K562 (cell line): ENCODE measurements at regions not wholly inside any gene's neighbourhood (a gene's known extent, or its start where the extent isn't known, plus 50 kb on each side); places are given as distances from the start of the nearest gene placed in this dataset.

Experiments
- ATAC-seq: fragments of 200-7000 bp; cut with Tn5 transposase; 3 replicates; pipeline ENCODE4 v1.9.1; 2020; ENCODE audit warnings: moderate library complexity
- BruUV-seq: library from RNA; stranded (reverse); fragments of 400-500 nt; replicated peaks from 2 replicates; lab custom pipeline; 2021; lab: Mats Ljungman, UMichigan
- CTCF ChIA-PET: fragments of 300-600 bp; formaldehyde crosslinking; extraction: SDS; loops from one replicate; lab custom pipeline; 2021; ENCODE audit warnings: low intra/inter-chr PET ratio; lab: Yijun Ruan, JAX
- POLR2A ChIA-PET: fragments of 300-600, 350-650 bp; sonication (Branson Sonifier 250); formaldehyde crosslinking; extraction: SDS; loops from one replicate; lab custom pipeline; 2021; ENCODE audit warnings: antibody characterized with exemption, inconsistent platforms; lab: Yijun Ruan, JAX
- DNase-seq, 4 experiments: peaks; one replicate each; pipeline versions ENCODE4 v3.0.0 to v3.0.0-alpha.2; 2011 to 2018; ENCODE audit warnings: low spot score in 3 of 4, mixed read lengths in 3 of 4; ENCODE audit errors: extremely low read depth in 1 of 4
- FAIRE-seq: peaks from 2 replicates; lab custom pipeline; 2011; peaks lifted over from hg19 to GRCh38; lab: Jason Lieb, UNC
- H2AFZ ChIP-seq: 2 replicates; pipeline ENCODE4 v1.6.0; 2011; ENCODE audit warnings: low read depth, low read length, control low read depth, inconsistent platforms
- H3K27ac ChIP-seq: fragments of 200-600 bp; 3 replicates; pipeline ENCODE4 v1.8.0; 2011; ENCODE audit warnings: low read depth, mild to moderate bottlenecking, control low read depth, inconsistent platforms, low read length, moderate library complexity, mixed read lengths; ENCODE audit errors: extremely low read depth
- H3K27me3 ChIP-seq, 2 experiments: fragments of 300-600 bp in 1 of 2; 2 replicates in 1 of 2; 3 replicates in 1 of 2; pipeline versions ENCODE4 v1.6.0 to v1.8.0; 2011; ENCODE audit warnings: inconsistent platforms in 2 of 2, low read length in 2 of 2, mild to moderate bottlenecking in 1 of 2, mixed read lengths in 1 of 2, moderate library complexity in 1 of 2; ENCODE audit not compliant: control insufficient read depth in 2 of 2, insufficient read depth in 2 of 2
- H3K36me3 ChIP-seq: fragments of 300-600 bp; 3 replicates; pipeline ENCODE4 v1.8.0; 2011; ENCODE audit warnings: mild to moderate bottlenecking, low read length, inconsistent platforms; ENCODE audit not compliant: control insufficient read depth, insufficient read depth
- H3K4me1 ChIP-seq, 2 experiments: fragments of 200-600 bp in 1 of 2; replicated peaks in 1 of 2; 2 replicates in 1 of 2; 3 replicates in 1 of 2; pipeline versions ENCODE4 v1.5.1 to v1.8.0; 2011; ENCODE audit warnings: inconsistent platforms in 2 of 2, low read length in 2 of 2, mild to moderate bottlenecking in 1 of 2, mixed read lengths in 1 of 2, moderate library complexity in 1 of 2; ENCODE audit not compliant: control insufficient read depth in 2 of 2, insufficient read depth in 2 of 2
- H3K4me2 ChIP-seq: 2 replicates; pipeline ENCODE4 v1.6.1; 2011; ENCODE audit warnings: low read length, control low read depth, inconsistent platforms, mixed read lengths; ENCODE audit not compliant: insufficient read depth
- H3K4me3 ChIP-seq: fragments of 200-600 bp; sonication (generic), shearing (Covaris generic); 2 replicates; pipeline ENCODE4 v1.5.1; 2016; ENCODE audit warnings: control low read depth, inconsistent platforms
- H3K79me2 ChIP-seq: fragments of 200-600 bp; 3 replicates; pipeline ENCODE4 v1.8.0; 2011; ENCODE audit warnings: low read length, inconsistent platforms; ENCODE audit not compliant: control insufficient read depth, insufficient read depth
- H3K9ac ChIP-seq, 2 experiments: 2 replicates each; pipeline versions ENCODE4 v1.6.0 to v1.6.1; 2011; ENCODE audit warnings: low read depth in 2 of 2, low read length in 2 of 2, control low read depth in 1 of 2, inconsistent platforms in 1 of 2, mild to moderate bottlenecking in 1 of 2, mixed read lengths in 1 of 2; ENCODE audit not compliant: insufficient read depth in 1 of 2
- H3K9me1 ChIP-seq: one replicate; pipeline ENCODE4 v1.6.0; 2011; ENCODE audit warnings: inconsistent platforms, mild to moderate bottlenecking, low read length, moderate library complexity; ENCODE audit not compliant: control insufficient read depth, insufficient read depth
- H3K9me3 ChIP-seq: replicated peaks from 2 replicates; pipeline ENCODE4 v1.5.1; 2011; ENCODE audit warnings: low read depth, low read length, inconsistent platforms; ENCODE audit not compliant: control insufficient read depth, insufficient read depth
- H4K20me1 ChIP-seq: replicated peaks from 2 replicates; pipeline ENCODE4 v1.6.1; 2011; ENCODE audit warnings: low read length, inconsistent platforms, mixed read lengths; ENCODE audit not compliant: control insufficient read depth, insufficient read depth
- BRD4 ChIP-seq: fragments of 200-600 bp; sonication (generic); IDR thresholded peaks from 2 replicates; pipeline ENCODE4 v1.6.1; 2017; ENCODE audit warnings: inconsistent platforms
- HNRNPK ChIP-seq: fragments of 200-400 bp; formaldehyde crosslinking; IDR thresholded peaks from one replicate; pipeline ENCODE4 v1.6.1; 2018; ENCODE audit warnings: mild to moderate bottlenecking, low read depth, low read length; ENCODE audit not compliant: poor library complexity, severe bottlenecking
- SIX5 ChIP-seq, 2 experiments: IDR thresholded peaks; 2 replicates each; pipeline ENCODE4 v1.6.1; 2011; ENCODE audit warnings: low read length in 2 of 2, borderline replicate concordance in 1 of 2, low read depth in 1 of 2, mild to moderate bottlenecking in 1 of 2, moderate library complexity in 1 of 2; ENCODE audit not compliant: insufficient read depth in 1 of 2
- ZBTB8A ChIP-seq: fragments of 450-650 bp; IDR thresholded peaks from 2 replicates; pipeline ENCODE4 v1.6.1; 2018; ENCODE audit warnings: mild to moderate bottlenecking, moderate library complexity; ENCODE audit not compliant: partially characterized antibody
- ZNF57 ChIP-seq: fragments of 450-650 bp; formaldehyde crosslinking; IDR thresholded peaks from 2 replicates; pipeline ENCODE4 v1.4.0; 2020; ENCODE audit warnings: mild to moderate bottlenecking, moderate library complexity
- WGBS: fragments of 100-300 bp; shearing (Covaris generic); methylation state at CpG from one replicate; pipeline ENCODE4 v1.1.6; 2016; ENCODE audit warnings: low coverage, mixed read lengths; ENCODE audit not compliant: insufficient coverage; ENCODE audit errors: missing lambda C conversion rate; 5-methylcytosine and 5-hydroxymethylcytosine counted together
- in situ Hi-C: fragments of 300-500 bp; cut with MboI; formaldehyde crosslinking; loops from 4 replicates; pipeline ENCODE4 v1.15.0; 2018; ENCODE audit warnings: inconsistent platforms, mixed read lengths
- intact Hi-C: fragments of 100-400 bp; cut with micrococcal nuclease; formaldehyde crosslinking; loops from 2 replicates; pipeline ENCODE4 v1.14.2; 2022
- TF ChIP-seq, protein P1 (sequence below): sonication (generic); formaldehyde crosslinking; IDR thresholded peaks from 2 replicates; pipeline ENCODE4 v1.8.0; 2023; ENCODE audit warnings: mild to moderate bottlenecking, missing genetic modification reagents

DNA sequence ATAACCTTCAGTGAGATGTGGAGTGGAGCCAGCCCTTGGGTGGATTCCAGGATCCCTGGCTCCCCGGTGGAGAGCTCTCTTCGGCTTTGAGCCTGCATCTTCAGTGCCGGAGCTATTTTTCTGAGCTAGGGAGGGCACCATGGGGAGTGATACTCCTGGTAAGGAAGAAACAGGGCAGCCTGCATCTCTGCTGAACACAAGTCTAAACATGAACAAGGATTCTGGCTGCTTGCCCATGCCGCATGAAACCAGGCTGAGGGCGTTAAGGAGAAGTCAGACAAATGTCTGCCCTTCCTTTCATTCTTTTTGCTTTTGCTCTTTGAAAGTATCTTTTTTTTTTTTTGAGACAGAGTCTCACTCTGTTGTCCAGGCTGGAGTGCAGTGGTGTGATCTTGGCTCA is 60.4 kb downstream of the EVX1 start:
- no peaks in the 10 kb centered on the region for H3K9me3 ChIP-seq
- no peak for TF ChIP-seq HNRNPK
- no peak for TF ChIP-seq ZBTB8A
- TF ChIP-seq, protein P1, sequence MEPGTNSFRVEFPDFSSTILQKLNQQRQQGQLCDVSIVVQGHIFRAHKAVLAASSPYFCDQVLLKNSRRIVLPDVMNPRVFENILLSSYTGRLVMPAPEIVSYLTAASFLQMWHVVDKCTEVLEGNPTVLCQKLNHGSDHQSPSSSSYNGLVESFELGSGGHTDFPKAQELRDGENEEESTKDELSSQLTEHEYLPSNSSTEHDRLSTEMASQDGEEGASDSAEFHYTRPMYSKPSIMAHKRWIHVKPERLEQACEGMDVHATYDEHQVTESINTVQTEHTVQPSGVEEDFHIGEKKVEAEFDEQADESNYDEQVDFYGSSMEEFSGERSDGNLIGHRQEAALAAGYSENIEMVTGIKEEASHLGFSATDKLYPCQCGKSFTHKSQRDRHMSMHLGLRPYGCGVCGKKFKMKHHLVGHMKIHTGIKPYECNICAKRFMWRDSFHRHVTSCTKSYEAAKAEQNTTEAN (CRISPR knock-in tag): no peak
- TF ChIP-seq SIX5 (IDR thresholded peaks at IDR 0.05; ENCODE audit: borderline replicate concordance in 1 of 2, insufficient read depth in 1 of 2, low read depth in 1 of 2, low read length in 2 of 2): no peak
- no peak for TF ChIP-seq BRD4
- TF ChIP-seq ZNF57 (CRISPR knock-in tag): no peak
- H3K9ac ChIP-seq: no peak overlapping the region
- ATAC-seq (no peak), DNase-seq (no peak), FAIRE-seq (no peak)
- no peak overlapping the region for H3K27ac ChIP-seq
- no peaks in the 10 kb centered on the region for H3K4me1 ChIP-seq
- intact Hi-C loops (no loop called here), in situ Hi-C loops (no loop called here)
- no peaks in the 10 kb centered on the region for H3K9me1 ChIP-seq
- peaks cover 5 to 7% of the 10 kb centered on the region in 2 experiments; a peak in 3 of 5 replicates for H3K27me3 ChIP-seq
- POLR2A ChIA-PET: no interaction called here
- no TSS peak for BruUV-seq
- CTCF ChIA-PET: no interaction called here
- H3K4me2 ChIP-seq: no peak overlapping the region
- no peaks in the 10 kb centered on the region for H4K20me1 ChIP-seq
- no peaks in the 10 kb centered on the region for H3K79me2 ChIP-seq
- no peaks in the 10 kb centered on the region for H3K36me3 ChIP-seq
- WGBS: 0% methylated on average over 5 of the region's 5 CpGs
- no peak overlapping the region for H3K4me3 ChIP-seq
- H2AFZ ChIP-seq: no peak overlapping the region
